OCI-LY7 (cell line): ENCODE measurements at regions not wholly inside any gene's neighbourhood (a gene's known extent, or its start where the extent isn't known, plus 50 kb on each side); places are given as distances from the start of the nearest gene placed in this dataset.

Source experiments
- BruUV-seq: library from RNA; stranded (reverse); fragments of 400-500 nt; replicated peaks from 2 replicates; lab custom pipeline; 2021; lab: Mats Ljungman, UMichigan
- CTCF ChIA-PET: fragments of 300-600 bp; sonication (Branson Sonifier 250); formaldehyde crosslinking; loops from one replicate; lab custom pipeline; 2022; ENCODE audit warnings: antibody characterized with exemption; ENCODE audit not compliant: unreplicated experiment; lab: Charles Lee
- POLR2A ChIA-PET: fragments of 300-600 bp; sonication (Branson Sonifier 250); formaldehyde crosslinking; loops from one replicate; lab custom pipeline; 2022; ENCODE audit warnings: antibody characterized with exemption; lab: Charles Lee
- DNase-seq: peaks from one replicate; pipeline ENCODE4 v3.0.0-alpha.2; 2015; ENCODE audit warnings: low spot score
- H2AFZ ChIP-seq: fragments of 200-600 bp; sonication (generic), shearing (Covaris generic); 2 replicates; pipeline ENCODE4 v1.6.1; 2014; ENCODE audit warnings: mild to moderate bottlenecking, antibody characterized with exemption, low read length, moderate library complexity
- H3K27ac ChIP-seq: fragments of 200-600 bp; sonication (generic); 2 replicates; pipeline ENCODE4 v1.5.1; 2014; ENCODE audit warnings: mixed run types, low read depth, mild to moderate bottlenecking, moderate library complexity, low read length, inconsistent platforms; ENCODE audit not compliant: poor library complexity, severe bottlenecking
- H3K36me3 ChIP-seq: fragments of 200-600 bp; sonication (generic); 2 replicates; pipeline ENCODE4 v1.6.1; 2014; ENCODE audit warnings: mild to moderate bottlenecking, antibody characterized with exemption, low read length, moderate library complexity, mixed read lengths; ENCODE audit not compliant: insufficient read depth
- H3K4me1 ChIP-seq: fragments of 200-600 bp; sonication (generic); 2 replicates; pipeline ENCODE4 v1.5.1; 2014; ENCODE audit warnings: mild to moderate bottlenecking, low read length; ENCODE audit not compliant: insufficient read depth, poor library complexity, severe bottlenecking
- H3K4me2 ChIP-seq: fragments of 200-600 bp; sonication (generic); 2 replicates; pipeline ENCODE4 v1.6.1; 2014; ENCODE audit warnings: mild to moderate bottlenecking, low read length
- H3K4me3 ChIP-seq: fragments of 200-600 bp; sonication (generic); 2 replicates; pipeline ENCODE4 v1.5.1; 2014; ENCODE audit warnings: mild to moderate bottlenecking, low read depth, low read length; ENCODE audit not compliant: poor library complexity, severe bottlenecking
- H3K79me2 ChIP-seq: fragments of 200-600 bp; sonication (generic); 2 replicates; pipeline ENCODE4 v1.6.1; 2016; ENCODE audit warnings: low read depth, mild to moderate bottlenecking, low read length, moderate library complexity, mixed read lengths; ENCODE audit not compliant: insufficient read depth
- H3K9me2 ChIP-seq: fragments of 200-600 bp; sonication (generic); 2 replicates; pipeline ENCODE4 v1.6.1; 2016; ENCODE audit warnings: mild to moderate bottlenecking, low read length, mixed read lengths; ENCODE audit not compliant: insufficient read depth
- H3K9me3 ChIP-seq: fragments of 200-600 bp; sonication (generic); 2 replicates; pipeline ENCODE4 v1.6.1; 2014; ENCODE audit warnings: mild to moderate bottlenecking, mixed run types, low read length, mixed read lengths
- H4K20me1 ChIP-seq: fragments of 200-600 bp; sonication (generic); 2 replicates; pipeline ENCODE4 v1.6.1; 2014; ENCODE audit warnings: mild to moderate bottlenecking, antibody characterized with exemption, low read length, moderate library complexity, mixed read lengths; ENCODE audit not compliant: insufficient read depth
- CTCF ChIP-seq: fragments of 200-600 bp; sonication (generic); conservative IDR thresholded peaks from 2 replicates; pipeline ENCODE4 v1.5.1; 2014; ENCODE audit warnings: mild to moderate bottlenecking, antibody characterized with exemption, low read length, moderate library complexity, mixed read lengths
- EZH2phosphoT487 ChIP-seq: fragments of 200-600 bp; sonication (generic); IDR thresholded peaks from 2 replicates; pipeline ENCODE4 v1.6.1; 2018; ENCODE audit warnings: low read depth, borderline replicate concordance, mild to moderate bottlenecking, mixed run types, antibody characterized with exemption, low read length, moderate library complexity, mixed read lengths
- intact Hi-C: fragments of 100-400 bp; cut with micrococcal nuclease; formaldehyde crosslinking; loops from one replicate; pipeline ENCODE4 v1.10.0; 2022; ENCODE audit not compliant: unreplicated experiment

- Histone ChIP-seq H3K36me3 (no peaks in the 10 kb centered on the region), H2AFZ (no peak overlapping the region), H3K4me2 (no peak overlapping the region), H3K79me2 (no peaks in the 10 kb centered on the region), H4K20me1 (no peaks in the 10 kb centered on the region), H3K27ac (no peak overlapping the region), H3K4me1 (no peaks in the 10 kb centered on the region), H3K9me2 (no peaks in the 10 kb centered on the region), H3K4me3 (no peak overlapping the region), H3K9me3 (no peaks in the 10 kb centered on the region)
- TF ChIP-seq CTCF (no peak), EZH2phosphoT487 (no peak)
- DNase-seq: no peak
- ChIA-PET POLR2A (interaction anchor here (1.2 kb wide), 1 partner anchor 10 kb away, joined by 4 read pairs; no protein-coding TSS in a partner anchor), CTCF (no interaction called here)
- intact Hi-C loops: no loop called here
- BruUV-seq: no TSS peak
Measured at GRCh38 chr5:2111569-2112105, 228.9 kb upstream of the IRX4 start.

GRCh38 chr5:2110934-2111462 is 228.3 kb upstream of the IRX4 start:
- POLR2A ChIA-PET: no interaction called here
- intact Hi-C loops: no loop called here
- TF ChIP-seq CTCF (no peak), EZH2phosphoT487 (no peak)
- no peaks in the 10 kb centered on the region for H3K36me3 ChIP-seq
- H3K79me2 ChIP-seq: no peaks in the 10 kb centered on the region
- no TSS peak for BruUV-seq
- DNase-seq: no peak
- H3K27ac ChIP-seq: no peak overlapping the region
- H2AFZ ChIP-seq: no peak overlapping the region
- CTCF ChIA-PET: no interaction called here
- no peak overlapping the region for H3K4me3 ChIP-seq
- H4K20me1 ChIP-seq: no peaks in the 10 kb centered on the region
- no peaks in the 10 kb centered on the region for H3K4me1 ChIP-seq
- no peaks in the 10 kb centered on the region for H3K9me2 ChIP-seq
- no peaks in the 10 kb centered on the region for H3K9me3 ChIP-seq
- no peak overlapping the region for H3K4me2 ChIP-seq

- Histone ChIP-seq H4K20me1 (no peaks in the 10 kb centered on the region), H3K79me2 (no peaks in the 10 kb centered on the region), H3K9me2 (no peaks in the 10 kb centered on the region), H3K27ac (no peak overlapping the region), H3K36me3 (no peaks in the 10 kb centered on the region), H3K4me1 (no peaks in the 10 kb centered on the region), H2AFZ (no peak overlapping the region), H3K4me2 (no peak overlapping the region), H3K4me3 (no peak overlapping the region), H3K9me3 (no peaks in the 10 kb centered on the region)
- no peak for DNase-seq
- ChIA-PET CTCF (no interaction called here), POLR2A (no interaction called here)
- no TSS peak for BruUV-seq
- TF ChIP-seq CTCF (no peak), EZH2phosphoT487 (no peak)
- intact Hi-C loops: no loop called here
Measured at GRCh38 chr5:2110137-2110933, 227.6 kb upstream of the IRX4 start.
